Mesenchymal stem cell (in vitro differentiated cells and primary cell): ENCODE measurements at regions not wholly inside any gene's neighbourhood (a gene's known extent, or its start where the extent isn't known, plus 50 kb on each side); places are given as distances from the start of the nearest gene placed in this dataset.

Experiments used
- DNase-seq: peaks from one replicate; pipeline ENCODE4 v3.0.0-alpha.2; 2013
- H2AFZ ChIP-seq: one replicate; pipeline ENCODE4 v1.6.1; 2013; ENCODE audit warnings: low read depth, mild to moderate bottlenecking, control low read depth, inconsistent platforms, low read length, moderate library complexity
- H2AK5ac ChIP-seq: 2 replicates; pipeline ENCODE4 v1.6.1; 2013; ENCODE audit warnings: low read length, moderate library complexity, mild to moderate bottlenecking, inconsistent platforms; ENCODE audit not compliant: severe bottlenecking
- H2BK120ac ChIP-seq: one replicate; pipeline ENCODE4 v1.6.1; 2013; ENCODE audit warnings: low read depth, mild to moderate bottlenecking, inconsistent platforms, low read length, moderate library complexity
- H2BK12ac ChIP-seq, 2 experiments: one replicate each; pipeline ENCODE4 v1.6.1; 2013; ENCODE audit warnings: inconsistent platforms in 2 of 2, low read length in 2 of 2, mild to moderate bottlenecking in 2 of 2, moderate library complexity in 2 of 2, control low read depth in 1 of 2
- H2BK15ac ChIP-seq: one replicate; pipeline ENCODE4 v1.6.1; 2013; ENCODE audit warnings: mild to moderate bottlenecking, low read depth, inconsistent platforms; ENCODE audit not compliant: poor library complexity, severe bottlenecking
- H2BK5ac ChIP-seq: 2 replicates; pipeline ENCODE4 v1.6.1; 2013; ENCODE audit warnings: low read depth, mild to moderate bottlenecking, low read length, control low read depth, inconsistent platforms; ENCODE audit not compliant: poor library complexity, severe bottlenecking
- H3K14ac ChIP-seq, 2 experiments: one replicate each; pipeline ENCODE4 v1.6.1; 2013; ENCODE audit warnings: inconsistent platforms in 2 of 2, low read length in 2 of 2, control low read depth in 1 of 2, mild to moderate bottlenecking in 1 of 2, moderate library complexity in 1 of 2
- H3K18ac ChIP-seq, 2 experiments: one replicate each; pipeline ENCODE4 v1.6.1; 2013; ENCODE audit warnings: inconsistent platforms in 2 of 2, low read length in 2 of 2, control low read depth in 1 of 2, low read depth in 1 of 2, mild to moderate bottlenecking in 1 of 2
- H3K23ac ChIP-seq, 2 experiments: one replicate each; pipeline ENCODE4 v1.6.1; 2013; ENCODE audit warnings: inconsistent platforms in 2 of 2, low read length in 2 of 2, mild to moderate bottlenecking in 2 of 2, moderate library complexity in 2 of 2, control low read depth in 1 of 2
- H3K27ac ChIP-seq: 2 replicates; pipeline ENCODE4 v1.5.1; 2013; ENCODE audit warnings: mild to moderate bottlenecking, moderate library complexity, low read length, control low read depth, inconsistent platforms; ENCODE audit not compliant: poor library complexity, severe bottlenecking
- H3K27me3 ChIP-seq, 2 experiments: 2 replicates each; pipeline versions ENCODE4 v1.6.1 to v1.7.0; 2013; ENCODE audit warnings: low read length in 2 of 2, mild to moderate bottlenecking in 2 of 2, moderate library complexity in 2 of 2, control low read depth in 1 of 2, inconsistent platforms in 1 of 2; ENCODE audit not compliant: control insufficient read depth in 1 of 2, insufficient read depth in 1 of 2
- H3K36me3 ChIP-seq, 2 experiments: 2 replicates each; pipeline versions ENCODE4 v1.6.1 to v1.7.0; 2013; ENCODE audit warnings: low read length in 2 of 2, control low read depth in 1 of 2, inconsistent platforms in 1 of 2, low read depth in 1 of 2, mild to moderate bottlenecking in 1 of 2; ENCODE audit not compliant: insufficient read depth in 2 of 2, control insufficient read depth in 1 of 2
- H3K4ac ChIP-seq, 2 experiments: one replicate each; pipeline ENCODE4 v1.6.1; 2013; ENCODE audit warnings: inconsistent platforms in 2 of 2, low read length in 2 of 2, mild to moderate bottlenecking in 2 of 2, moderate library complexity in 2 of 2, control low read depth in 1 of 2, low read depth in 1 of 2
- H3K4me1 ChIP-seq: 2 replicates; pipeline ENCODE4 v1.6.1; 2013; ENCODE audit warnings: low read depth, low read length, control low read depth; ENCODE audit not compliant: control insufficient read depth, insufficient read depth
- H3K4me2 ChIP-seq: 2 replicates; pipeline ENCODE4 v1.6.1; 2013; ENCODE audit warnings: low read length, mild to moderate bottlenecking, inconsistent platforms; ENCODE audit not compliant: poor library complexity, severe bottlenecking
- H3K4me3 ChIP-seq, 2 experiments: 2 replicates each; pipeline versions ENCODE4 v1.5.1 to v1.7.0; 2013; ENCODE audit warnings: low read length in 2 of 2, mild to moderate bottlenecking in 2 of 2, control low read depth in 1 of 2, low read depth in 1 of 2; ENCODE audit not compliant: insufficient read depth in 1 of 2
- H3K79me1 ChIP-seq: replicated peaks from 2 replicates; pipeline ENCODE4 v1.6.1; 2013; ENCODE audit warnings: mild to moderate bottlenecking, control low read depth, low read length, inconsistent platforms; ENCODE audit not compliant: poor library complexity, severe bottlenecking
- H3K9ac ChIP-seq: 2 replicates; pipeline ENCODE4 v1.7.0; 2013; ENCODE audit warnings: mild to moderate bottlenecking, low read length, moderate library complexity
- H3K9me3 ChIP-seq: 2 replicates; pipeline ENCODE4 v1.7.0; 2013; ENCODE audit warnings: mild to moderate bottlenecking, low read length; ENCODE audit not compliant: control insufficient read depth
- H4K8ac ChIP-seq: one replicate; pipeline ENCODE4 v1.6.1; 2013; ENCODE audit warnings: inconsistent platforms, mild to moderate bottlenecking, low read length, moderate library complexity
- H4K91ac ChIP-seq: one replicate; pipeline ENCODE4 v1.6.1; 2013; ENCODE audit warnings: mild to moderate bottlenecking, low read length, inconsistent platforms
- WGBS: methylation state at CpG from one replicate; pipeline ENCODE4 v1.1.7; 2013; ENCODE audit warnings: mixed read lengths; 5-methylcytosine and 5-hydroxymethylcytosine counted together

GRCh38 chr11:10945196-10945595 lies 87.3 kb upstream of the ZBED5 start:
- Histone ChIP-seq H2BK12ac (no peak overlapping the region), H4K91ac (no peak overlapping the region), H3K4me2 (no peak overlapping the region), H3K23ac (no peak overlapping the region), H3K4me3 (no peak overlapping the region), H3K18ac (no peak overlapping the region), H3K79me1 (no peaks in the 10 kb centered on the region), H2BK5ac (no peak overlapping the region), H2AFZ (no peak overlapping the region), H2BK120ac (no peak overlapping the region), H2BK15ac (no peak overlapping the region), H3K4me1 (no peaks in the 10 kb centered on the region), H3K27me3 (no peaks in the 10 kb centered on the region), H3K36me3 (no peaks in the 10 kb centered on the region), H4K8ac (no peak overlapping the region), H3K4ac (no peak overlapping the region), H2AK5ac (no peak overlapping the region), H3K27ac (no peak overlapping the region), H3K9me3 (no peaks in the 10 kb centered on the region), H3K14ac (no peak overlapping the region), H3K9ac (no peak overlapping the region)
- DNase-seq: no peak
- WGBS: 86% methylated on average over 1 of the region's 2 CpGs

- Histone ChIP-seq H4K91ac (no peak overlapping the region), H3K14ac (no peak overlapping the region), H3K4ac (no peak overlapping the region), H2AFZ (no peak overlapping the region), H3K36me3 (no peaks in the 10 kb centered on the region), H2BK15ac (no peak overlapping the region), H3K9ac (no peak overlapping the region), H2BK5ac (no peak overlapping the region), H3K4me1 (no peaks in the 10 kb centered on the region), H3K9me3 (no peaks in the 10 kb centered on the region), H2BK120ac (no peak overlapping the region), H3K18ac (no peak overlapping the region), H2AK5ac (no peak overlapping the region), H2BK12ac (no peak overlapping the region), H3K27me3 (no peaks in the 10 kb centered on the region), H3K23ac (no peak overlapping the region), H3K4me3 (no peak overlapping the region), H3K27ac (no peak overlapping the region), H3K79me1 (no peaks in the 10 kb centered on the region), H4K8ac (no peak overlapping the region), H3K4me2 (no peak overlapping the region)
- WGBS: 92% methylated on average over 2 of the region's 2 CpGs
- DNase-seq: no peak
These were observed 86.1 kb upstream of the ZBED5 start for GRCh38 chr11:10943968-10944367.

- no peaks in the 10 kb centered on the region for H3K79me1 ChIP-seq
- no peak overlapping the region for H2BK12ac ChIP-seq
- no peak overlapping the region for H2BK120ac ChIP-seq
- no peak overlapping the region for H3K14ac ChIP-seq
- no peak overlapping the region for H3K4me2 ChIP-seq
- H3K27me3 ChIP-seq: no peaks in the 10 kb centered on the region
- no peak overlapping the region for H4K91ac ChIP-seq
- no peaks in the 10 kb centered on the region for H3K9me3 ChIP-seq
- no peak overlapping the region for H3K18ac ChIP-seq
- no peaks in the 10 kb centered on the region for H3K4me1 ChIP-seq
- DNase-seq: no peak
- H3K4ac ChIP-seq: no peak overlapping the region
- no peak overlapping the region for H2BK15ac ChIP-seq
- no peak overlapping the region for H3K23ac ChIP-seq
- no peak overlapping the region for H2BK5ac ChIP-seq
- no peak overlapping the region for H4K8ac ChIP-seq
- no peaks in the 10 kb centered on the region for H3K36me3 ChIP-seq
- no peak overlapping the region for H3K9ac ChIP-seq
- no CpG with 5 or more reads among the region's 3 CpGs for WGBS
- no peak overlapping the region for H2AK5ac ChIP-seq
- no peak overlapping the region for H3K4me3 ChIP-seq
- H2AFZ ChIP-seq: no peak overlapping the region
- no peak overlapping the region for H3K27ac ChIP-seq
These were observed 84.8 kb upstream of the ZBED5 start for GRCh38 chr11:10942620-10943019.

- no peak overlapping the region for H2BK120ac ChIP-seq
- H3K14ac ChIP-seq: no peak overlapping the region
- H3K27me3 ChIP-seq: no peaks in the 10 kb centered on the region
- H3K23ac ChIP-seq: no peak overlapping the region
- H3K4me2 ChIP-seq: no peak overlapping the region
- H3K27ac ChIP-seq: no peak overlapping the region
- no peak overlapping the region for H2AK5ac ChIP-seq
- no peaks in the 10 kb centered on the region for H3K36me3 ChIP-seq
- no peak for DNase-seq
- H2BK12ac ChIP-seq: no peak overlapping the region
- H2BK5ac ChIP-seq: no peak overlapping the region
- no peak overlapping the region for H3K4me3 ChIP-seq
- no peak overlapping the region for H2AFZ ChIP-seq
- H3K9ac ChIP-seq: no peak overlapping the region
- no peak overlapping the region for H2BK15ac ChIP-seq
- WGBS: 93% methylated on average over 1 of the region's 1 CpG
- H3K4me1 ChIP-seq: no peaks in the 10 kb centered on the region
- H3K79me1 ChIP-seq: no peaks in the 10 kb centered on the region
- H3K18ac ChIP-seq: no peak overlapping the region
- H4K8ac ChIP-seq: no peak overlapping the region
- H4K91ac ChIP-seq: no peak overlapping the region
- H3K4ac ChIP-seq: no peak overlapping the region
- H3K9me3 ChIP-seq: no peaks in the 10 kb centered on the region
These were observed 84.0 kb upstream of the ZBED5 start for GRCh38 chr11:10941871-10942270.
